Caco-2 (cell line): ENCODE measurements at regions not wholly inside any gene's neighbourhood (a gene's known extent, or its start where the extent isn't known, plus 50 kb on each side); places are given as distances from the start of the nearest gene placed in this dataset.

ENCODE experiments used
- BruUV-seq: library from RNA; stranded (reverse); fragments of 400-500 nt; replicated peaks from 2 replicates; lab custom pipeline; 2021; lab: Mats Ljungman, UMichigan
- CTCF ChIA-PET: fragments of 300-600 bp; sonication (Branson Sonifier 250); formaldehyde crosslinking; loops from one replicate; lab custom pipeline; 2022; ENCODE audit warnings: antibody characterized with exemption; lab: Charles Lee
- POLR2A ChIA-PET: fragments of 300-600 bp; sonication (Branson Sonifier 250); formaldehyde crosslinking; loops from one replicate; lab custom pipeline; 2022; ENCODE audit warnings: antibody characterized with exemption; lab: Charles Lee
- DNase-seq, 2 experiments: peaks; one replicate each; pipeline versions ENCODE4 v3.0.0 to v3.0.0-alpha.2; 2020 to 2022
- H3K27me3 ChIP-seq: replicated peaks from 2 replicates; pipeline ENCODE4 v1.6.0; 2011; ENCODE audit warnings: low read length; ENCODE audit not compliant: control insufficient read depth, insufficient read depth
- H3K36me3 ChIP-seq: 2 replicates; pipeline ENCODE4 v1.5.1; 2011; ENCODE audit warnings: low read length; ENCODE audit not compliant: control insufficient read depth, insufficient read depth
- H3K4me1 ChIP-seq: fragments of 250-450 bp; sonication (Bioruptor Pico); 2 replicates; pipeline ENCODE4 v1.5.1; 2020; ENCODE audit warnings: mild to moderate bottlenecking
- H3K4me3 ChIP-seq: 2 replicates; pipeline ENCODE4 v1.5.1; 2011; ENCODE audit warnings: low read depth, mild to moderate bottlenecking, control low read depth, low read length
- H3K9me3 ChIP-seq: fragments of 250-450 bp; sonication (Bioruptor Pico); 2 replicates; pipeline ENCODE4 v1.5.1; 2020; ENCODE audit warnings: mild to moderate bottlenecking, moderate library complexity
- H3K27ac Mint-ChIP-seq: one replicate; pipeline ENCODE4 v1.8.0; 2022; ENCODE audit warnings: mixed read lengths; ENCODE audit not compliant: unreplicated experiment
- H3K27me3 Mint-ChIP-seq: one replicate; pipeline ENCODE4 v1.8.0; 2022; ENCODE audit warnings: mixed read lengths; ENCODE audit not compliant: insufficient read depth, unreplicated experiment
- H3K36me3 Mint-ChIP-seq: one replicate; pipeline ENCODE4 v1.8.0; 2022; ENCODE audit warnings: mild to moderate bottlenecking, mixed read lengths; ENCODE audit not compliant: insufficient read depth, unreplicated experiment
- H3K4me1 Mint-ChIP-seq: one replicate; pipeline ENCODE4 v1.8.0; 2022; ENCODE audit warnings: low read depth, mixed read lengths; ENCODE audit not compliant: unreplicated experiment
- H3K4me3 Mint-ChIP-seq: one replicate; pipeline ENCODE4 v1.8.0; 2022; ENCODE audit warnings: mild to moderate bottlenecking, moderate library complexity, mixed read lengths; ENCODE audit not compliant: unreplicated experiment
- H3K9me3 Mint-ChIP-seq: one replicate; pipeline ENCODE4 v1.8.0; 2022; ENCODE audit warnings: mixed read lengths; ENCODE audit not compliant: unreplicated experiment
- CTCF ChIP-seq, 2 experiments: fragments of 200-600 bp in 1 of 2; IDR thresholded peaks; 1 replicate in 1 of 2; 2 replicates in 1 of 2; pipeline versions ENCODE4 v1.5.1 to v1.8.0; 2011 to 2022; ENCODE audit warnings: antibody characterized with exemption in 1 of 2, control low read depth in 1 of 2, inconsistent platforms in 1 of 2, low read depth in 1 of 2, low read length in 1 of 2, mild to moderate bottlenecking in 1 of 2, moderate library complexity in 1 of 2; ENCODE audit not compliant: insufficient read depth in 1 of 2, severe bottlenecking in 1 of 2, unreplicated experiment in 1 of 2
- intact Hi-C: fragments of 100-400 bp; cut with micrococcal nuclease; formaldehyde crosslinking; loops from one replicate; pipeline ENCODE4 v1.10.0; 2022; ENCODE audit not compliant: unreplicated experiment

DNA sequence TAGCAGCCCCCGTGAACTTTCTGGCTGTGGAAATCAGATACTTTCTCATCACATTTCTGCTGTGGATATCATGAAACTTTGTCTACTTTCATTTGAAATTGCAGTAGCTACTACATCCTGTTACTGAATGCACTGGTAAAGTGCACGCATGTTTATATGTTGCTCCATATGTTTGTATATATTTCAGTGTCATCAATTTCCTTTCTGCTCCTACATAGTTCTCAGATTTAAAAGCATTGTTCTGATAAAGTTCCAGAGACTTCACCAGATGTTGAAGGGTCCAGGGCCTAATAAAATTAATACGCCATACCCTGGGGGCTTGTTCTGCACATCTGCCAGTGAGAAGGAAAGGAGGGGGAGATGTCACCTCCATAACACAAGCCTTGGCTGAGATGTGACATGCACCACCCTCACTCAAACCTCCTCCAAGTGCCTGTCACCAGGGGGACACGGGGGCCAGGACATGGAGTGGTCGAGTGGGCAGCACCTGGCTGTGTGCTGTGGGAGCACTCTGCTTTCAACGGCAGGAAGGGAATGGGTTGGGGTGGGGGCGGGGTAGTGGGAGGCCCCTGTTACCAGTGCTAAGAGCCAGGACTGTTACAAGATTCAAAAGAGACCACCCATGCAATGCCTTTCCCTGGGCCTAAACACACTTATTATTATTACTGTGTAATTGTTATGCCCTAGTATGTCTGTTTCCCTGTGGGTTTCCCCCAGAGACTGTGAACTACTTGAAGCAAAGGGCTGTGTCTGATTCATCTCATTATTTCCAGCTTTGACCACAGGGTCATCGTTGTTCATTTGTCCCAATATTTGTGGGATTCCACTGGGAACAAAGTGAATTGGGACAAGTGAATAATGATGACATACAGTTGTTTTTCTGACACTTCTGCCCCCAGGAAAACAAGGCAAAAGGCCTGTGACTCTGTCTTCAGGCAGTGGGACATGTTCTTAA is 193.4 kb downstream of the FOXL1 start:
- no TSS peak for BruUV-seq
- H3K4me1 ChIP-seq, result no peaks in the 10 kb centered on the region
- H3K4me3 Mint-ChIP-seq, result no peak overlapping the region
- no peaks in the 10 kb centered on the region for H3K36me3 Mint-ChIP-seq
- no peak overlapping the region for H3K27ac Mint-ChIP-seq
- H3K27me3 Mint-ChIP-seq, result peaks cover 14% of the 10 kb centered on the region
- intact Hi-C loops, result no loop called here
- H3K36me3 ChIP-seq, result no peaks in the 10 kb centered on the region
- POLR2A ChIA-PET, result no interaction called here
- H3K4me3 ChIP-seq, result no peak overlapping the region
- no peak for DNase-seq
- no peaks in the 10 kb centered on the region for H3K4me1 Mint-ChIP-seq
- H3K27me3 ChIP-seq, result no peaks in the 10 kb centered on the region
- H3K9me3 ChIP-seq, result no peaks in the 10 kb centered on the region
- CTCF ChIA-PET, result no interaction called here
- peaks cover 3% of the 10 kb centered on the region for H3K9me3 Mint-ChIP-seq
- no peak for TF ChIP-seq CTCF (IDR thresholded peaks at IDR 0.05; ENCODE audit: insufficient read depth in 1 of 2, low read depth in 1 of 2, low read length in 1 of 2, severe bottlenecking in 1 of 2, unreplicated experiment in 1 of 2)

GRCh38 chr16:86772671-86773353 is 194.5 kb downstream of the FOXL1 start:
- H3K27ac Mint-ChIP-seq, result no peak overlapping the region
- no peaks in the 10 kb centered on the region for H3K4me1 Mint-ChIP-seq
- Histone ChIP-seq H3K36me3 (no peaks in the 10 kb centered on the region), H3K9me3 (no peaks in the 10 kb centered on the region), H3K27me3 (no peaks in the 10 kb centered on the region), H3K4me3 (no peak overlapping the region), H3K4me1 (no peaks in the 10 kb centered on the region)
- CTCF ChIA-PET, result no interaction called here
- H3K36me3 Mint-ChIP-seq, result no peaks in the 10 kb centered on the region
- no TSS peak for BruUV-seq
- DNase-seq, result no peak
- intact Hi-C loops, result no loop called here
- H3K27me3 Mint-ChIP-seq, result peaks cover 14% of the 10 kb centered on the region
- no peak for TF ChIP-seq CTCF (IDR thresholded peaks at IDR 0.05; ENCODE audit: insufficient read depth in 1 of 2, low read depth in 1 of 2, low read length in 1 of 2, severe bottlenecking in 1 of 2, unreplicated experiment in 1 of 2)
- no peaks in the 10 kb centered on the region for H3K9me3 Mint-ChIP-seq
- POLR2A ChIA-PET, result no interaction called here
- no peak overlapping the region for H3K4me3 Mint-ChIP-seq

DNA sequence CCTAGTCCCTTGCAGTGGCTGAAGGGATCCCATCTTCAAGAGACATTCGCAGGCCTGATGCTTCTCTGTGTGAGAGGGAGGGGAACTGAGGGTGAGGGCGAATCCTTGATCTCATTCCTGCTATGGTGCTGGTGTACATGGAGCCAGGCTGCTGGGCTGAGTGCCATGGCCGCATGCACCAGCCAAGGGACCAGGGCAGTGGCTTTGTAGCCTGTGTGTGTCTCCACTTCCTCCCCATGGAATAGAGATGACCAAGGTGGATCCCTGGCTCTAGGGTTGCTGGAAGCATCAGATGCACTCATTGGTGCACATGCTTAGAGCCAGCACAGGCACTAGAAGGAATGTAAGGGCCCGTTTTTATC is 195.0 kb downstream of the FOXL1 start:
- intact Hi-C loops, result no loop called here
- H3K9me3 ChIP-seq, result no peaks in the 10 kb centered on the region
- Mint-ChIP-seq H3K36me3 (no peaks in the 10 kb centered on the region), H3K4me3 (no peak overlapping the region), H3K4me1 (no peaks in the 10 kb centered on the region), H3K27me3 (peaks cover 13% of the 10 kb centered on the region), H3K9me3 (no peaks in the 10 kb centered on the region), H3K27ac (no peak overlapping the region)
- H3K36me3 ChIP-seq, result no peaks in the 10 kb centered on the region
- TF ChIP-seq CTCF (IDR thresholded peaks at IDR 0.05; ENCODE audit: insufficient read depth in 1 of 2, low read depth in 1 of 2, low read length in 1 of 2, severe bottlenecking in 1 of 2, unreplicated experiment in 1 of 2), result no peak
- H3K4me1 ChIP-seq, result no peaks in the 10 kb centered on the region
- POLR2A ChIA-PET, result no interaction called here
- CTCF ChIA-PET, result no interaction called here
- no TSS peak for BruUV-seq
- H3K27me3 ChIP-seq, result no peaks in the 10 kb centered on the region; the same call in 1 of the 2 replicates
- no peak for DNase-seq
- no peak overlapping the region for H3K4me3 ChIP-seq
